ENCODE measurements at regions not wholly inside any gene's neighbourhood (a gene's known extent, or its start where the extent isn't known, plus 50 kb on each side); places are given as distances from the start of the nearest gene placed in this dataset.

DNA sequence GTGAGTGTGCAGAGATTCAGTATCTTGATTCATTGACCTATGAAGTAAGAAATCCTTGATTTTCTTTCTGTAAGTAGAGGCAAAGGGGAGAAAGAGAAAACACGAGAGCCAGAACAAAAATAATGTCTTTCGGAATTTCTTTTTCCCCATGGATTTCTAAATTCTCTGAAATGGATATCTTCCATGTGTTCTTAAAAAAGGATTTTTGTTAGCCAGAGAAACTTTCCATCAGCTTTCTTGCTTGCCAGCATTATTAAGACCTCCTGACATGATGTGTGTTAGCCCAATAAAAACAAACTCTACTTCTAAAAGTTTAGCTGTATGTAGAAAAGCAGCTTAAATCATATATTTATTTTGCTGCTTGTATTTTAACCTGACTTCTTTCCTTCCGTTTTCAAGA, 122.3 kb upstream of the AADACL2 start:
- Histone ChIP-seq H3K4me1 (ENCODE audit: control insufficient read depth in 2 of 2, insufficient read depth in 2 of 2, low read length in 2 of 2) (no peaks in the 10 kb centered on the region), H3K9ac (ENCODE audit: low read length) (no peak overlapping the region), H3K36me3 (replicated peaks in 1 of 2; ENCODE audit: control extremely low read depth in 1 of 2, control insufficient read depth in 1 of 2, extremely low read depth in 1 of 2, insufficient read depth in 2 of 2, low read length in 1 of 2) (no peaks in the 10 kb centered on the region), H3K4me2 (replicated peaks; ENCODE audit: low read depth, low read length, poor library complexity, severe bottlenecking) (no peak overlapping the region), H3K79me2 (ENCODE audit: control insufficient read depth, insufficient read depth, low read length) (no peaks in the 10 kb centered on the region), H4K20me1 (ENCODE audit: control insufficient read depth, insufficient read depth, low read length, poor library complexity, severe bottlenecking) (no peaks in the 10 kb centered on the region), H3K27ac (ENCODE audit: low read length in 2 of 2) (no peak overlapping the region), H2AFZ (ENCODE audit: insufficient read depth, low read depth, low read length, poor library complexity, severe bottlenecking) (no peak overlapping the region), H3K4me3 (ENCODE audit: control extremely low read depth in 1 of 5, extremely low read depth in 1 of 5, insufficient read depth in 1 of 5, low read depth in 2 of 5, low read length in 4 of 5) (no peak overlapping the region), H3K9me3 (ENCODE audit: control extremely low read depth in 1 of 3, control insufficient read depth in 2 of 3, insufficient read depth in 1 of 3, low read length in 2 of 3) (no peaks in the 10 kb centered on the region), H3K27me3 (replicated peaks in 1 of 4; ENCODE audit: control extremely low read depth in 1 of 4, control insufficient read depth in 3 of 4, insufficient read depth in 4 of 4, low read length in 3 of 4) (no peaks in the 10 kb centered on the region)
- DNase-seq (no peak), ATAC-seq (ENCODE audit: low read depth) (no peak)
- Mint-ChIP-seq H3K9me3 (ENCODE audit: insufficient read depth) (peaks cover 4% of the 10 kb centered on the region), H3K27ac (no peak overlapping the region), H3K4me3 (no peak overlapping the region), H3K4me1 (no peaks in the 10 kb centered on the region), H3K27me3 (peaks cover 4% of the 10 kb centered on the region)
- intact Hi-C loops (cut with micrococcal nuclease), result no loop called here
- POLR2A ChIA-PET, result no interaction called here
- CTCF ChIA-PET, result no interaction called here
- no CpG with 5 or more reads among the region's 3 CpGs for WGBS (ENCODE audit: insufficient coverage)
- TF ChIP-seq, protein P1, sequence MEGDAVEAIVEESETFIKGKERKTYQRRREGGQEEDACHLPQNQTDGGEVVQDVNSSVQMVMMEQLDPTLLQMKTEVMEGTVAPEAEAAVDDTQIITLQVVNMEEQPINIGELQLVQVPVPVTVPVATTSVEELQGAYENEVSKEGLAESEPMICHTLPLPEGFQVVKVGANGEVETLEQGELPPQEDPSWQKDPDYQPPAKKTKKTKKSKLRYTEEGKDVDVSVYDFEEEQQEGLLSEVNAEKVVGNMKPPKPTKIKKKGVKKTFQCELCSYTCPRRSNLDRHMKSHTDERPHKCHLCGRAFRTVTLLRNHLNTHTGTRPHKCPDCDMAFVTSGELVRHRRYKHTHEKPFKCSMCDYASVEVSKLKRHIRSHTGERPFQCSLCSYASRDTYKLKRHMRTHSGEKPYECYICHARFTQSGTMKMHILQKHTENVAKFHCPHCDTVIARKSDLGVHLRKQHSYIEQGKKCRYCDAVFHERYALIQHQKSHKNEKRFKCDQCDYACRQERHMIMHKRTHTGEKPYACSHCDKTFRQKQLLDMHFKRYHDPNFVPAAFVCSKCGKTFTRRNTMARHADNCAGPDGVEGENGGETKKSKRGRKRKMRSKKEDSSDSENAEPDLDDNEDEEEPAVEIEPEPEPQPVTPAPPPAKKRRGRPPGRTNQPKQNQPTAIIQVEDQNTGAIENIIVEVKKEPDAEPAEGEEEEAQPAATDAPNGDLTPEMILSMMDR (IDR thresholded peaks at IDR 0.05), result no peak
- no peak for TF ChIP-seq EZH2 (IDR thresholded peaks at IDR 0.05; ENCODE audit: borderline replicate concordance, insufficient read depth, low read depth, low read length, poor library complexity, severe bottlenecking)

DNA sequence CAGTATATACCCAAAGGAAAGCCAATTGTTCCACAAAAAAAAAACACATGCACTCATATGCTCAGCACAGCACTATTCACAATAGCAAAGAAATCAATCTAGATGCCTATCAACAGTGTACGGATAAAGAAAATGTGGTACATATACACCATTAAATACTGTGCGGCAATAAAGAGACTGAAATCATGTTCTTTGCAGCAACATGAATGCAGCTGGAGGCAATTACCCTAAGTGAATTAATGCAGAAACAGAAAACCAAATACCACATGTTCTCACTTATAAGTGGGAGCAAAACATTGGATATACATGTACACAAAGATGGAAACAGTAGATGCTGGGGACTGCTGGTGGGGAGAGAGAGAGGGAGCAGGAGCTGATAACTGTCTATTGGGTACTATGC, 124.2 kb upstream of the AADACL2 start:
- H3K9ac ChIP-seq (ENCODE audit: low read length), result no peak overlapping the region
- Mint-ChIP-seq H3K27me3 (peaks cover 7% of the 10 kb centered on the region), H3K27ac (no peak overlapping the region), H3K4me3 (no peak overlapping the region), H3K4me1 (no peaks in the 10 kb centered on the region), H3K9me3 (ENCODE audit: insufficient read depth) (peaks cover 4% of the 10 kb centered on the region)
- H3K79me2 ChIP-seq (ENCODE audit: control insufficient read depth, insufficient read depth, low read length), result no peaks in the 10 kb centered on the region
- H3K27me3 ChIP-seq (replicated peaks in 1 of 4; ENCODE audit: control extremely low read depth in 1 of 4, control insufficient read depth in 3 of 4, insufficient read depth in 4 of 4, low read length in 3 of 4), result no peaks in the 10 kb centered on the region
- H3K4me1 ChIP-seq (ENCODE audit: control insufficient read depth in 2 of 2, insufficient read depth in 2 of 2, low read length in 2 of 2), result no peaks in the 10 kb centered on the region
- POLR2A ChIA-PET, result no interaction called here
- no peak overlapping the region for H2AFZ ChIP-seq (ENCODE audit: insufficient read depth, low read depth, low read length, poor library complexity, severe bottlenecking)
- no peaks in the 10 kb centered on the region for H3K36me3 ChIP-seq (replicated peaks in 1 of 2; ENCODE audit: control extremely low read depth in 1 of 2, control insufficient read depth in 1 of 2, extremely low read depth in 1 of 2, insufficient read depth in 2 of 2, low read length in 1 of 2)
- intact Hi-C loops (cut with micrococcal nuclease), result no loop called here
- no peak for ATAC-seq (ENCODE audit: low read depth)
- TF ChIP-seq, protein P1 (IDR thresholded peaks at IDR 0.05), result no peak
- TF ChIP-seq EZH2 (IDR thresholded peaks at IDR 0.05; ENCODE audit: borderline replicate concordance, insufficient read depth, low read depth, low read length, poor library complexity, severe bottlenecking), result no peak
- H3K4me2 ChIP-seq (replicated peaks; ENCODE audit: low read depth, low read length, poor library complexity, severe bottlenecking), result no peak overlapping the region
- H3K27ac ChIP-seq (ENCODE audit: low read length in 2 of 2), result no peak overlapping the region
- CTCF ChIA-PET, result no interaction called here
- H3K9me3 ChIP-seq (ENCODE audit: control extremely low read depth in 1 of 3, control insufficient read depth in 2 of 3, insufficient read depth in 1 of 3, low read length in 2 of 3), result peaks cover 0 to 1% (median 0%) of the 10 kb centered on the region in 3 donors
- DNase-seq, result no peak
- H3K4me3 ChIP-seq (ENCODE audit: control extremely low read depth in 1 of 5, extremely low read depth in 1 of 5, insufficient read depth in 1 of 5, low read depth in 2 of 5, low read length in 4 of 5), result no peak overlapping the region
- WGBS (ENCODE audit: insufficient coverage), result no CpG with 5 or more reads among the region's 2 CpGs
- no peaks in the 10 kb centered on the region for H4K20me1 ChIP-seq (ENCODE audit: control insufficient read depth, insufficient read depth, low read length, poor library complexity, severe bottlenecking)
